ENCODE measurements at regions not wholly inside any gene's neighbourhood (a gene's known extent, or its start where the extent isn't known, plus 50 kb on each side); places are given as distances from the start of the nearest gene placed in this dataset.

DNA sequence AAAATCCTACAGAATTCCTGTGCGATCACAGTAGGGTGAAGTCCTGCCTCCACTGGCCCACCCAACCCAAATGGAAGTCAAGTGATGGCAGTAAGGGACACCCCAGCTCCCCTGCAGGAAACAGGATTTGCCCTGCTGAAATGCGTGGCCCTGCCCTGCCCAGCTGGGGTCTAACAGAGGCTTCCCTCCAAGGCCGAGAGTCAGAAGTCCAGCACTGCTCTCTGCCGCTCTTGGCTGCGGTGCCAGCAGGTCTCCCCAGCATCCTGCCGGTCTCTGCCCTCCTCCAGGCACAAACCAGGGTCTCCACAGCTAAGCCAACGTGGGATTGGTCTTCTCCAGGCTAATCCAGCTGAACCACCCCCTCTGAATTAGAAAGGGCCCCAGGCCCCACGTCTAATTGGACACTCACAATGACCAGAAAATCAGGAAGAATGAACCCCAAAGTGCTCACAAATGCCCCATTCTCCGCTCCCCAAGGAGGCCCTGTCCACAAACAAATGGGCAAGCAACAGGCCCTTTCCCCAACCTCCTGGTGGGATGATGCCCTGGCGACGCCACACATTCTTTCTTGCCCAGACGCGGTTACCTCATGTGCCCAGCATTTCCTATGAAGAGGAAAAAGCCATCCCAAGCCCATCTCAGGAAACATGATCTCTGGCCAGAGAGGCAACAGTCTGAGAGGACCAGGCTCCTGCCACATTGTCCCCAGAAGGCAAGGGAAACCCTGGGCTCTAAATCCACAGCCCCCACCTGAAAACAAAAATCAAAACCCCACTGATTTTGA lies 117.2 kb downstream of the BANF2 start:
- TF ChIP-seq FOSL2 (IDR thresholded peaks at IDR 0.05), result no peak
- TF ChIP-seq FOSL2 (CRISPR knock-in tag; IDR thresholded peaks at IDR 0.05), result no peak
- TF ChIP-seq CHD2 (IDR thresholded peaks at IDR 0.05; ENCODE audit: low read length, partially characterized antibody), result no peak
